Islet precursor cell (in vitro differentiated cells): ENCODE measurements at regions not wholly inside any gene's neighbourhood (a gene's known extent, or its start where the extent isn't known, plus 50 kb on each side); places are given as distances from the start of the nearest gene placed in this dataset.
"Not testable (repeated sequence)": the region's sequence is repeated elsewhere in the genome, so short reads cannot be mapped to it uniquely, and the experiment has no call there.

Source experiments
- DNase-seq: peaks from one replicate; pipeline ENCODE4 v3.0.0-alpha.2; 2018

DNA sequence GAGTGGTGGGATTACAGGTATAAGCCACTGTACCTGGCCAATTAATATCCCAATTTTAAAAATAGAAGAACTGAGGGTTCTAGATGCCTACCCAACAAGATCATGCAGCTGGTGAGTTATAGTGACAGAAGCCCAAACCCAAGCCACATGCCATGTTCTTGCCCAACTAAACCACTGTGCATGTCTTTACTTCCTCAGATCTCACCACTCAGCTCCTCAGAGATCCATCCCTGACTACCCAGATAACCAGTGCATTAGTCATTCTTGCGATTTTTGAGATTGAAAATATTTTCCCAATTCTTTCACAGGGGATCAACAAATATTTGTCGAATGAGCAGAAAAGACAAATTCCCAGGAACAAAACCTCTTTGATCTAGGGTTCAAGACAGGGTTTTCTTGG, 303.1 kb downstream of the CBLN1 start:
- no peak for DNase-seq

GRCh38 chr16:48972236-48972635, 309.4 kb downstream of the CBLN1 start:
- no peak for DNase-seq

DNA sequence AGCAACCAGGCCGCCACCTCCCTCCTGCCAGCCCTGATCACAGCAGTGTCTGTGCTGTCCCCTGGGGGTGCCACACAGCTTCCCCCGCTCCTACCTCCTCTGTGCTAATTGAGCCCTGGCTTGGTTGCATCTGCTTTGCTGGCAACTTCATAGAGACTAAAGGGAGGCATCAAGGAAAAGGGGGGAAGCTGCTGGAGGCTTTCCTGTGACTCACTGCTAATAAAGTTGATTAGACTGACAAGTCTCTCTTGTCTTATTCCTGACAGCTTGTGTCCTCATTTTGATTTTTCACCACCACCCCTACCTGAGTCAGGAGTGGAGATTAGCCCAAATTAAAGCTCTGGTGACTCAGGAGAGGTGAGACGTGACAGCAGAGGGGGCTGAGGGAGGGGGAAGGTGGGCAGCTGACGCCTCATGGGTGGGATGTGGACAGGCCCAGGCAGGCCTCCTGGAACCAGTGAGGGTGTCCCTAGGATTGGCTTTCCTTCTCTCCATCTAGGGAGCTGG, 310.0 kb downstream of the CBLN1 start:
- peak; percentile 83 for DNase-seq

DNA sequence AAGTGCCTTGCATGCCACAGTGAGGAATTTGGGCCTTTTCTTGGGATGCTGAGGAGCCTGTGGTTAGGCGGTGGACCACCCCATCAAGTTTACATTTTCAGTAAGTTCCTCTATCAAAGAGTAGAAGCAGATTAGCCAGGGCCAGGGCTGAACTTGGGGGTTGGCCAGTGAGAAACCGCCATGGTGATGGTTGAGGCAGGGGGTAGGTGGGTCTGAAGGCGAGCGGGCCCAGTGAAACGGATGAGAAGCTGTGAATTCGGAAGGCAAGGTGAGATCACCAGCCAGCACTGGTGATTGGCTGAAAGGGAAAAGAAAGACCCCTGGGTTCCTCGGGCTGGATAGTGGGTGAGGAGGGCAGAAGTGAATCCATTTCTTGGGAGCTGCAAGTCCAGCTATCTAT, 311.4 kb downstream of the CBLN1 start:
- DNase-seq = no peak

- DNase-seq = no peak
Observed at GRCh38 chr16:48969611-48970010, 312.0 kb downstream of the CBLN1 start.

GRCh38 chr16:48965386-48965785, 316.3 kb downstream of the CBLN1 start:
- no peak for DNase-seq

DNA sequence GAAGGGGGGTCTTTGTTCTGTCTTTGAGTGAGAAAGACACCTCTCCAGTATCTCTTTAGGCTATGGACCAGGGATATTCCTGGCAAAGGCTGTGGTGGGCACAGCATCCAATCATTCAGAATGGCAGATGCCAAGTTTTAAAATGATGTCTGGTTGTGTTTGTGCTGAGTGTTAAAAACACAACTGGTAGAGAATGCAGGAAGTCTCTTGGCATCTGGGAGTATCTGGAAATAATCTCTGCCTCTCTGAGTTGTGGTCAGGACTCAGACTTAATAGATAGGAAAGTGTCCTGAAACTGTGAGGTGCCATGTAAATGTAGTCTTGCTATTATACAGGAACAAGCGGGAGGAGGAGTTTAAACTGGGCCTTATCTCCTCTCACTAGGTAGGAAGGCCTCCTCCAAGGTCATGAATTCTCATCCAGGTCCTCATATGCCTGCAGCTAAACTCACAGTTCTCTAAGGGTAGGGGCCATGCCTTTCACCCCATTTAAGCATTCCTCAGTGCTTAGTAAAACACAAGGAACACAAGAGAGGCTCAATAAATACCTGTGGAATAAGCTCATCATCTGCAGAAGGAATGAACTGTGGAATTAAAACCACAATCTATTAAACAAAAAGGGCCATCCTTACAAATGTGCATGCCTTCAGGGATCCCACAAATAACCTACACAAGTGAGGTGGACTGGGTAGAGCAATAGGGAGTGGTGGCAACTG, 317.6 kb downstream of the CBLN1 start:
- DNase-seq = peak; percentile 90

DNA sequence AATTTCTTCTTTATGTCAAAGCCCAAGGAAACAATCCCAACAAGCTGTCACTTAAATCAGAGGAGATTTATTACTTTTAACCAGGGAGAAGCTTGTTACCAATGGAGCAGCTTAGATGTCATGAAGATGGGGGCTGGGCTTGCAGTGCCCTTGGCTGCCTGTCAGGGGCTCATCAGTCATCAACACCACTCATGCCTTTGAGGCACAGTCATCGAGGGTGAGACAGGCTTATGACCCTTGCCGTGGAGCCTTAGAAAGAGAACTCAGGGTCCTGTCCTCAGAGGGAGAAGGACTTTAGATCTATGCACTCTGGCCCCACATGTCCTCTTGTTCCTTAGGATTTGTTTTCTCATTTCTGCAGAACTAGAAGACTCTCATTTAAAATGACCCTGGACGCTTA, 318.3 kb downstream of the CBLN1 start:
- peak; percentile 82 for DNase-seq

DNA sequence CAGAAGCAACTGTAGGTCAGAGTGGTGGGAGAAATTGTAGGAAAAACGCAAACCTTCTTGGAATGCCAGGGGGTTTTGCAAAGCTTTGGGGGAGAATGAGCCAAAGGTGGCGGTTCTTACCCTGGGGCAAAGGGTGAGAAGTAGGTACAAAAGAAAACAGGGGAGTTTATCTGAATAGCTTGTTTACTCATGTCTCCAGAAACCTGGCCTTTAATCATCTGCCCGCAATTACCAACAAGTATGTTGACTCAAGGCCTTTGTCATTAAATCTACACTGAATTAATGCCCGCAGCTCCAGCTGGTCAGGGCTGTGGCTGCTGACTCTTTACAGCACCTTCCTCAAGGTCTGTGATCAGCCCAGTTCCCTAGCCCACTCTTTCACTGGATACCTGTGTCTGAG, 320.1 kb downstream of the CBLN1 start:
- DNase-seq = peak; percentile 80

- DNase-seq = no peak
Observed at GRCh38 chr16:48960830-48961229, 320.8 kb downstream of the CBLN1 start.

DNA sequence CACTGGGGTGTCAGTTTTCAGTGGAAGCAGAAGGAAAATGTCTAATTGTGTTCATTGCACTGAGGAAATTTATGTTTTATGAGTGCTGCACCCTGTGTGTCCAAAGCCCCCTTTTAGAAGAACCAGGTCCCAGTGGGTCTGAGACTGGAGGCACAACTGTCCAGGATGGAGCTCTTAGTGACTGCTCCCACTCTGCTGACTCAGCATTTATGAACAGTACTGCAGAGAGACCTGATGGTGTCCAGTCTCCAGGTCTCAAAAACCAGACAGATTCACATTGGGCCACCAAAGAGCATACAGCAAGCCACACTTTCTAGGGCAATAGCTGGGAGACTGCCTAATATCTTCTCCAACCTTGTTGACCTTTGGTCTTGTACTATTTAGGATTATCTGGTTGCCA, 321.9 kb downstream of the CBLN1 start:
- DNase-seq = no peak

GRCh38 chr16:48959204-48959603, 322.4 kb downstream of the CBLN1 start:
- no peak for DNase-seq

DNA sequence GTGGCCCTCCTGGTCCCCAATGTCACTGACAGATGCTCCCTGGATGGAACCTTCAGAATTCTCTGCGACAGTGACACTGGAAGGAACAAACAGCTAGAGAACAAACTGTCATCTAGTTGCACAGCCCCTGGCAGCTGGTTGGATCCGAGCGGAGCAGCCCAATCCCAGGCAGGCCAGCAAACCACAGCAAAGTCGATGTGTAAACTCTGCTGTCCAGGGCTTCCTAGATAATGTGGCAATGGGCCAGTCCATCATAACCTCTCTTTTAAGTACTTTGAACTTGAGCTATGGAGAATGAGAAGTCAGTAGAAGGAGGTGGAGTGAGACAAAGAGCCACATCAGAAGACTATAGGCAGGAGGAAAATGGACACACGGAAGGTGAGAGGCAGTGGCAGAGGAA, 323.0 kb downstream of the CBLN1 start:
- DNase-seq = no peak

DNA sequence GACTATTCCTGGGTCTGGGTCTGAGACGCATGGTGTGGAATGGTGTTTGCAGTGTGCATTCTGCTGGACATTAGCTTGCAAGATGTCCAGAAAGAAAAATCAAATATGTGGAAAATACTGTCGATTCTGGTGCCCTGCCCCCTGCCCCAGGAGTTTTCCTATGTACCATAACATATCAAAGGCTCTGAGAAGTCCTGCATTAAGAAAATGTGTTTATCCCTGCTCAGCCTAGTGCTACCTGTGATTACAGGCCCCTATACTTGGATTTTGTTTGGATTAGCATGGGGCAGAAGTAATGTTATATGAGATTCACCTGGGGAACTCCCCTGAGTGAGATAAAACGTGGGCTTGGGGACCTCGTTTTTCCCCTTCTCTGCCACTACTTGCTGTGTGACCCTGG, 325.0 kb downstream of the CBLN1 start:
- no peak for DNase-seq

DNA sequence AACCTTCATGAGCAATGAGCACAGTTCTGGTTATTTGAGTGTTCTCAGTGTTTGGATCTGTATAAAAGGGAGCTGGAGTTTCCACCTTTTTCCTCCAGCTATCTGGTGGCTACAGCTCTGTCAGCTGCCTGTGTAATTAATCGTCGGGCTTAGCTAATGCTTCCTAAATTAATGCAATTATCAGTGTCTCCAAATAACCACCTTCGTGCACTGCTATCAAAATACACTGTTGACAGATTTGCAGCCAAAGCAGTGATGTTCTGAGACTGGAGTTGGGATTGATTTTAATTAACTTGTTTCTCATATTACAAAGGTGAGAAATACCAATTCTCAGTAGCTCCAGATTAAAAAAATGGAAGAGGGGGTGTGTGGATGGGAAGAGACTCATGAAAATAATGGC, 325.8 kb downstream of the CBLN1 start:
- DNase-seq = no peak

DNA sequence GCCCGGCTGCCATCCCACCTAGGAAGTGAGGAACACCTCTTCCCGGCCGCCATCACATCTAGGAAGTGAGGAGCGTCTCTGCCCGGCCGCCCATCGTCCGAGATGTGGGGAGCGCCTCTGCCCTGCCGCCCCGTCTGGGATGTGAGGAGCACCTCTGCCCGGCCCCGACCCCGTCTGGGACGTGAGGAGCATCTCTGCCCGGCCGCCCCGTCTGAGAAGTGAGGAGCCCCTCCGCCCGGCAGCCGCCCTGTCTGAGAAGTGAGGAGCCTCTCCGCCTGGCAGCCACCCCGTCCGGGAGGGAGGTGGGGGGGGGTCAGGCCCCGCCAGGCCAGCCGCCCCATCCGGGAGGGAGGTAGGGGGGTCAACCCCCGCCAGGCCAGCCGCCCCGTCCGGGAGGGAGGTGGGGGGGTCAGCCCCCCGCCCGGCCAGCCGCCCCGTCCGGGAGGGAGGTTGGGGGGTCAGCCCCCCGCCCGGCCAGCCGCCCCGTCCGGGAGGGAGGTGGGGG, 330.0 kb downstream of the CBLN1 start:
- not testable (repeated sequence) for DNase-seq

DNA sequence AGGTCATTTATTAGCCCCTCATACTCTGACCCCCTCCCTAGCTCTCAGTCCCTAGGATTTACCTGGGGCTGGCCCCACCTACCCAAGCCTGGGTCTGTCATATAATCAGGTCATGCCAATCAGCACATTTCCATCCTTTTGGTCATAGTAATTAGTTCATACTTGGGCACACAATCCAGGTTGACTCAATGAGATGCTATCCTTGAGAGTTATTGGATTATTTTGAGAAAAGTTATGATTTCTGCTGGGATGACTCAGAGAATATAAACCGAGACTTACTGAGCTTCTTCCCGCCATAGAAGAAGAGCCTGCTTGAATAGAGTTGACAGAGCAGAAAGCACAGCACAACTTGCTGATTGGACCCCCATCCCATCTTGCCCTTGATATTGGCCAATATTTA, 331.5 kb downstream of the CBLN1 start:
- no peak for DNase-seq

- DNase-seq = peak; percentile 82
Observed at GRCh38 chr16:48949636-48950035, 332.0 kb downstream of the CBLN1 start.

- no peak for DNase-seq
Observed at GRCh38 chr16:48948911-48949310, 332.7 kb downstream of the CBLN1 start.

DNA sequence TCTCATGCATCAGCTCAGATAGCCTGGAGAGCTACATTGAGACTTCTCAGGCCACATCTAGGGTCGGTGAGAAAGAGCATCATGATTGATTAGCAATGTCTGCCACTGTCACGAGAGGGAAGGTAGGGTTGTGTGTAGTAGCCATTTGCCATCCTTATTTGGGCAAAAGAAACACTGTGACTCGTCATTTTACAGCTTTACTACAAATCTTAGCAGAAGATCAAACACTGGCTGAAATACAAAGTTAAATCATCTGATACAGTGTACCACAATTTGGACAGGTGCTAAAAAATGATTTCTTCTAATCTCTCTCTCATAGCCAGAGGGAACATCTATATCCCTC, 334.3 kb downstream of the CBLN1 start:
- no peak for DNase-seq

DNA sequence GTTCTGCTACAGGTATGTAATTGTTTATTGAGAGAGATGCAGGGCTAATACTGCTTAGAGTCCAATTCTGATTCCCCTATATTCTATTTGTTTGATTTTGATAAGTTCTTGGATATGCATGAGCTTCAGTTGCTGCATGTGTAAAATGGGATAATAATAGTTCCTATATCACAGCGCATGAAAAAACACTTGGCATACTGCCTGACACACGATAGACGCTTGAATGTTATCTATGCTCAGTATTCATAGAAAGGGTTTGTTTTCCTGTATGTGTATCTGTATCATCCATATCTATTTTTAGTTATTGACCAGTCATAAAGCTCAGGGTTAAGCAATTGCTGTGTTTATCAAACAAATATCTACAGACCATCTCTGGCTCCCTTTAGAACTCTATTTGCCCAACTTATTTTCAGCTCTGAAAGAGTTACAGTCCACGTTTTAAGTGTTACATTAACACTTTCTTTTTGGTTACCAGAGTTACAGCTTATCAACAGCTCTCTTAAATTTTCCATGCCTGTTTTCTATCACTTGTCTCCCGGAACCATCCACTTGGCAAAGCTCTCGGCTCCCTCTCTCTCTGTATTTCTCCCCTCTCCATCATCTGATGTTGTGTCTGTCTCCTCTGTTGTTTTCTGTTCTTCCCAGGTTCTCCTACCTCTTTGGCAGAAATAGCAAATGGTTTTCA, 334.8 kb downstream of the CBLN1 start:
- DNase-seq = no peak

GRCh38 chr16:48942996-48943395, 333.0 kb upstream of the N4BP1 start:
- DNase-seq = no peak

GRCh38 chr16:48936811-48937210, 326.8 kb upstream of the N4BP1 start:
- no peak for DNase-seq

DNA sequence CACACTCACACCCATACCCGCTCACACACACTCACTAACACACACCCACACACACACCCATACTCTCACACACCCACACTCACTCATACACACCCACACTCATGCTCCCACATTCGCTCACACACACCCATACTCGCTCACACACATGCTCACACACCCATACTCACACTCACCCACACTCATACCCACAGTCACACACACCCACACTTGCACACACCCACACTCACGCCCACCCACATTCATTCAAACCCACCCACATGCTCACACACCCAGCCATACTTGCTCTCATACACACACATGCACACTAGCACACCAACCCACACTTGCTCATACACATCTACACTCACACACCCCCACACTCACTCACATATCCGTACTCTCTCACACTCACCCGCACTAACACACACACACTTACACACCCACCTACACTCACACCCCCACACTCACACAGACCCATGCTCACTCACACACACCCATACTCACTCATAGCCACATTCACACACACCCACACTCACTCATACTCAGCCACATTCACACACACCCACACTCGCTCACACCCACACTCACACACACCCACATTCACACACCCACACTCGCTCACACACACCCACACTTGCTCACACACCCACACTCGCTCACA, 322.4 kb upstream of the N4BP1 start:
- DNase-seq = no peak
